Fibroblast of lung (primary cell): ENCODE measurements at regions not wholly inside any gene's neighbourhood (a gene's known extent, or its start where the extent isn't known, plus 50 kb on each side); places are given as distances from the start of the nearest gene placed in this dataset.

Source experiments
- DNase-seq, 2 donors: peaks; one replicate each; pipeline versions ENCODE4 v3.0.0 to v3.0.0-alpha.2; 2010; ENCODE audit warnings: low read depth in 2 of 2
- H2AFZ ChIP-seq: 2 replicates; pipeline ENCODE4 v1.5.1; 2012; ENCODE audit warnings: low read length, control low read depth, inconsistent platforms
- H3K27ac ChIP-seq: 2 replicates; pipeline ENCODE4 v1.5.1; 2011; ENCODE audit warnings: low read length, control low read depth; ENCODE audit not compliant: insufficient read depth
- H3K27me3 ChIP-seq: 2 replicates; pipeline ENCODE4 v1.5.1; 2011; ENCODE audit warnings: mild to moderate bottlenecking, low read length; ENCODE audit not compliant: control insufficient read depth, insufficient read depth
- H3K36me3 ChIP-seq: 2 replicates; pipeline ENCODE4 v1.5.1; 2011; ENCODE audit warnings: low read length; ENCODE audit not compliant: control insufficient read depth, insufficient read depth
- H3K4me1 ChIP-seq: 2 replicates; pipeline ENCODE4 v1.5.1; 2011; ENCODE audit warnings: low read length; ENCODE audit not compliant: control insufficient read depth, insufficient read depth; ENCODE audit errors: extremely low read depth
- H3K4me2 ChIP-seq: 2 replicates; pipeline ENCODE4 v1.5.1; 2011; ENCODE audit warnings: low read length, control low read depth; ENCODE audit not compliant: insufficient read depth; ENCODE audit errors: extremely low read depth
- H3K4me3 ChIP-seq, 4 experiments: fragments of 200-600 bp in 1 of 4; sonication (generic) in 1 of 4; replicated peaks in 1 of 4; 2 replicates each; pipeline ENCODE4 v1.5.1; 2011 to 2016; ENCODE audit warnings: low read length in 4 of 4, low read depth in 3 of 4, mild to moderate bottlenecking in 3 of 4, control low read depth in 2 of 4, inconsistent platforms in 1 of 4, mixed read lengths in 1 of 4; ENCODE audit not compliant: insufficient read depth in 1 of 4; ENCODE audit errors: control extremely low read depth in 1 of 4
- H3K79me2 ChIP-seq: 2 replicates; pipeline ENCODE4 v1.5.1; 2012; ENCODE audit warnings: mild to moderate bottlenecking, low read length, inconsistent platforms; ENCODE audit not compliant: control insufficient read depth, insufficient read depth
- H3K9ac ChIP-seq: 2 replicates; pipeline ENCODE4 v1.5.1; 2011; ENCODE audit warnings: mild to moderate bottlenecking, low read length, control low read depth; ENCODE audit not compliant: insufficient read depth
- H3K9me3 ChIP-seq: 2 replicates; pipeline ENCODE4 v1.5.1; 2012; ENCODE audit warnings: low read depth, low read length; ENCODE audit not compliant: control insufficient read depth, insufficient read depth
- H4K20me1 ChIP-seq: 2 replicates; pipeline ENCODE4 v1.5.1; 2011; ENCODE audit warnings: low read length; ENCODE audit not compliant: control insufficient read depth, insufficient read depth; ENCODE audit errors: extremely low read depth
- EZH2 ChIP-seq: IDR thresholded peaks from 2 replicates; pipeline ENCODE4 v1.5.1; 2012; ENCODE audit warnings: low read length, control low read depth, mild to moderate bottlenecking; ENCODE audit errors: missing control alignments
- TF ChIP-seq, protein P1 (sequence below), 2 donors: IDR thresholded peaks in 1 of 2; conservative IDR thresholded peaks in 1 of 2; 1 replicate in 1 of 2; 2 replicates in 1 of 2; pipeline ENCODE4 v1.5.1; 2011 to 2012; ENCODE audit warnings: low read length in 2 of 2, control low read depth in 1 of 2, inconsistent platforms in 1 of 2, low read depth in 1 of 2, mild to moderate bottlenecking in 1 of 2

DNA sequence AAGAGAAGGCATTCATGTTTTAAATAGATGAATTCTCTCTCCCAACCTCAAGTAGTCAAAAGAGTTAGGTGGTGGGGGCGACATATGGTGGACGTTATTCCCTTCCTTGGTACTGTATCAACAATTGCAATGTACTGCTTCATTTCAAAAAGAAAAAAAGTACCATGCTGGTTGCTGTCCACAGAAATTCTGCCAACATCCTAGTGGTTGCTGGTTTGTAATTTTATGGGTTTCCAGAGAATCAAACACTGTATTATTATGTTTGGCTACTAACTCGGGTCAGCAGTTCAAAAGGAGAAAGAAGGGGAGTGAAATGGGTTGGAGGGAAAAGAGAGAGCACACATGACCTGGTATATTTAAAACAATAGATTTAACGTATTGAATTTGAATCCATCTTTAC, 61.1 kb upstream of the KCNJ16 start:
- Histone ChIP-seq H3K9me3 (no peaks in the 10 kb centered on the region), H3K36me3 (no peaks in the 10 kb centered on the region), H3K27ac (no peak overlapping the region), H3K4me3 (no peak overlapping the region), H3K9ac (no peak overlapping the region), H3K4me2 (no peak overlapping the region), H4K20me1 (no peaks in the 10 kb centered on the region), H3K4me1 (no peaks in the 10 kb centered on the region), H3K79me2 (no peaks in the 10 kb centered on the region), H3K27me3 (no peaks in the 10 kb centered on the region), H2AFZ (no peak overlapping the region)
- no peak for TF ChIP-seq EZH2
- TF ChIP-seq, protein P1, sequence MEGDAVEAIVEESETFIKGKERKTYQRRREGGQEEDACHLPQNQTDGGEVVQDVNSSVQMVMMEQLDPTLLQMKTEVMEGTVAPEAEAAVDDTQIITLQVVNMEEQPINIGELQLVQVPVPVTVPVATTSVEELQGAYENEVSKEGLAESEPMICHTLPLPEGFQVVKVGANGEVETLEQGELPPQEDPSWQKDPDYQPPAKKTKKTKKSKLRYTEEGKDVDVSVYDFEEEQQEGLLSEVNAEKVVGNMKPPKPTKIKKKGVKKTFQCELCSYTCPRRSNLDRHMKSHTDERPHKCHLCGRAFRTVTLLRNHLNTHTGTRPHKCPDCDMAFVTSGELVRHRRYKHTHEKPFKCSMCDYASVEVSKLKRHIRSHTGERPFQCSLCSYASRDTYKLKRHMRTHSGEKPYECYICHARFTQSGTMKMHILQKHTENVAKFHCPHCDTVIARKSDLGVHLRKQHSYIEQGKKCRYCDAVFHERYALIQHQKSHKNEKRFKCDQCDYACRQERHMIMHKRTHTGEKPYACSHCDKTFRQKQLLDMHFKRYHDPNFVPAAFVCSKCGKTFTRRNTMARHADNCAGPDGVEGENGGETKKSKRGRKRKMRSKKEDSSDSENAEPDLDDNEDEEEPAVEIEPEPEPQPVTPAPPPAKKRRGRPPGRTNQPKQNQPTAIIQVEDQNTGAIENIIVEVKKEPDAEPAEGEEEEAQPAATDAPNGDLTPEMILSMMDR (conservative IDR thresholded peaks at IDR 0.05 in 1 of 2, IDR thresholded peaks at IDR 0.05 in 1 of 2; ENCODE audit: low read depth in 1 of 2, low read length in 2 of 2): no peak
- no peak for DNase-seq

DNA sequence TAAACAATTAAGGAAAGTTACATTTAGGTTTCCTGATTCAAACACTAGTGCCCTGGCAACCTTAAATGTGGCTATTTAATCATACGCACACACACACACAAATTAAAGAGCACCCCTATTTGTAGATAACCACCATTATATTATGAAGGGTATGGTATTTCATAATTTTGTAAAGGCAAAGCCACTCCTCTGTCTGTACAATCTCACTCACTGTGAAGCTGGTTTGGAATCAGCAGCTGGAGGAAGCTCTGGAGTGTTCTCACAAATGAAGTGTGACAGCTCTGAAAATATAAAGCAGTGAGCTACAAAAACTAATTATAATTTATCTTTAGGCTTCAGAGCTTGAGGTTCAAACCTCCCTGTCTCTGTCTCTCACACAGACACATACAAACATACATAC, 57.9 kb upstream of the KCNJ16 start:
- H3K4me3 ChIP-seq: no peak overlapping the region
- TF ChIP-seq EZH2: no peak
- TF ChIP-seq, protein P1 (conservative IDR thresholded peaks at IDR 0.05 in 1 of 2, IDR thresholded peaks at IDR 0.05 in 1 of 2; ENCODE audit: low read depth in 1 of 2, low read length in 2 of 2): no peak
- H3K79me2 ChIP-seq: no peaks in the 10 kb centered on the region
- H3K4me1 ChIP-seq: no peaks in the 10 kb centered on the region
- no peaks in the 10 kb centered on the region for H4K20me1 ChIP-seq
- no peak overlapping the region for H2AFZ ChIP-seq
- no peaks in the 10 kb centered on the region for H3K27me3 ChIP-seq
- H3K4me2 ChIP-seq: no peak overlapping the region
- H3K36me3 ChIP-seq: no peaks in the 10 kb centered on the region
- H3K9ac ChIP-seq: no peak overlapping the region
- H3K27ac ChIP-seq: no peak overlapping the region
- no peaks in the 10 kb centered on the region for H3K9me3 ChIP-seq
- no peak for DNase-seq

DNA sequence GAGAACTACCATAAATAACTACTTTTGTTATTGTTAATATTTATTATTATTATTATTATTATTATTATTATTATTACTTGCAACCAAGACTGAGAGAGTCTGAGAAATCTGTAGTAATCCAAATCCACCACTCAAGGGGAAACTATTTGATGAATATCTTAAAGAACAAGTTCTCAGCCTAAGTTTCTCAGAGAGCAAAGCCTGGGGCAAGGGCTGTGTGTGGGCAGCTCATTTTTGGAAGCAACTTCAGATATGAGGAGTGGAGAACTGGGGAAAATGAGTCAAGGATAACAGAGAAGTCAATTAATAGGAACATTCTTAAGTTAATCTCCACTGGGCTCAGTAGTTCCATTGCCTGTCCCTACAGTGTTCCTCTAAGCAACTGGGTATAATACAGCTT, 57.1 kb upstream of the KCNJ16 start:
- Histone ChIP-seq H3K27me3 (no peaks in the 10 kb centered on the region), H3K36me3 (no peaks in the 10 kb centered on the region), H4K20me1 (no peaks in the 10 kb centered on the region), H3K4me1 (no peaks in the 10 kb centered on the region), H3K9ac (no peak overlapping the region), H3K4me2 (no peak overlapping the region), H3K9me3 (no peaks in the 10 kb centered on the region), H2AFZ (no peak overlapping the region), H3K79me2 (no peaks in the 10 kb centered on the region), H3K4me3 (no peak overlapping the region), H3K27ac (no peak overlapping the region)
- no peak for DNase-seq
- no peak for TF ChIP-seq EZH2
- TF ChIP-seq, protein P1 (conservative IDR thresholded peaks at IDR 0.05 in 1 of 2, IDR thresholded peaks at IDR 0.05 in 1 of 2; ENCODE audit: low read depth in 1 of 2, low read length in 2 of 2): no peak
